GM12878 (cell line): ENCODE measurements at regions not wholly inside any gene's neighbourhood (a gene's known extent, or its start where the extent isn't known, plus 50 kb on each side); places are given as distances from the start of the nearest gene placed in this dataset.

Source experiments
- ATAC-seq: fragments of 200-7000 bp; cut with Tn5 transposase; 3 replicates; pipeline ENCODE4 v1.9.1; 2020; ENCODE audit warnings: mild to moderate bottlenecking, moderate library complexity
- BruUV-seq: library from RNA; stranded (reverse); fragments of 400-500 nt; replicated peaks from 2 replicates; lab custom pipeline; 2021; lab: Mats Ljungman, UMichigan
- CTCF ChIA-PET: fragments of 300-600 bp; sonication (Branson Sonifier 250); formaldehyde crosslinking; extraction: SDS; loops from one replicate; lab custom pipeline; 2021; ENCODE audit warnings: inconsistent platforms; lab: Yijun Ruan, JAX
- POLR2A ChIA-PET: fragments of 350-600 bp; formaldehyde crosslinking; extraction: SDS; loops from one replicate; lab custom pipeline; 2021; ENCODE audit warnings: inconsistent platforms; lab: Charles Lee
- RAD21 ChIA-PET: fragments of 300-600 bp; sonication (Branson Sonifier 250); formaldehyde crosslinking; loops from one replicate; lab custom pipeline; 2023; ENCODE audit warnings: antibody characterized with exemption; ENCODE audit not compliant: unreplicated experiment; lab: Charles Lee
- SMC1A ChIA-PET: fragments of 300-600 bp; sonication (Branson Sonifier 250); formaldehyde crosslinking; loops from one replicate; lab custom pipeline; 2023; ENCODE audit not compliant: unreplicated experiment, uncharacterized antibody; lab: Charles Lee
- DNase-seq: peaks from one replicate; pipeline ENCODE4 v3.0.0-alpha.2; 2011; ENCODE audit warnings: low read depth, low spot score
- FAIRE-seq: peaks from 3 replicates; lab custom pipeline; 2011; peaks lifted over from hg19 to GRCh38; lab: Jason Lieb, UNC
- H2AFZ ChIP-seq: 2 replicates; pipeline ENCODE4 v1.6.0; 2011; ENCODE audit warnings: low read depth, low read length, control low read depth; ENCODE audit not compliant: control insufficient read depth
- H3K27ac ChIP-seq: 2 replicates; pipeline ENCODE4 v1.5.1; 2011; ENCODE audit warnings: control low read depth; ENCODE audit not compliant: control insufficient read depth, insufficient read depth
- H3K27me3 ChIP-seq, 2 experiments: replicated peaks in 1 of 2; 2 replicates each; pipeline versions ENCODE4 v1.6.0 to v1.6.1; 2011; ENCODE audit warnings: low read length in 1 of 2; ENCODE audit not compliant: control insufficient read depth in 2 of 2, insufficient read depth in 2 of 2
- H3K36me3 ChIP-seq, 2 experiments: 2 replicates each; pipeline ENCODE4 v1.5.1; 2011; ENCODE audit warnings: low read length in 1 of 2; ENCODE audit not compliant: control insufficient read depth in 2 of 2, insufficient read depth in 2 of 2
- H3K4me1 ChIP-seq: 2 replicates; pipeline ENCODE4 v1.6.1; 2011; ENCODE audit warnings: mild to moderate bottlenecking, low read length, moderate library complexity, mixed read lengths; ENCODE audit not compliant: control insufficient read depth, insufficient read depth
- H3K4me2 ChIP-seq: 2 replicates; pipeline ENCODE4 v1.6.0; 2011; ENCODE audit warnings: control low read depth; ENCODE audit not compliant: control insufficient read depth, insufficient read depth
- H3K4me3 ChIP-seq: fragments of 200-600 bp; sonication (generic); 2 replicates; pipeline ENCODE4 v1.5.1; 2016
- H3K79me2 ChIP-seq: 2 replicates; pipeline ENCODE4 v1.6.0; 2011; ENCODE audit warnings: low read length; ENCODE audit not compliant: control insufficient read depth, insufficient read depth
- H3K9ac ChIP-seq: 2 replicates; pipeline ENCODE4 v1.8.0; 2011; ENCODE audit warnings: low read length, control low read depth, mixed read lengths; ENCODE audit not compliant: control insufficient read depth, insufficient read depth
- H3K9me3 ChIP-seq: replicated peaks from 3 replicates; pipeline ENCODE4 v1.5.1; 2011; ENCODE audit warnings: mild to moderate bottlenecking, low read length; ENCODE audit not compliant: control insufficient read depth, insufficient read depth
- H4K20me1 ChIP-seq: 2 replicates; pipeline ENCODE4 v1.6.0; 2011; ENCODE audit not compliant: control insufficient read depth, insufficient read depth
- ASH2L ChIP-seq: fragments of 300-600, 200-600 bp; sonication (generic); IDR thresholded peaks from 2 replicates; pipeline ENCODE4 v1.6.1; 2017; ENCODE audit warnings: low read depth, mild to moderate bottlenecking, borderline replicate concordance
- BMI1 ChIP-seq: fragments of 450-650 bp; IDR thresholded peaks from 2 replicates; pipeline ENCODE4 v1.6.1; 2016; ENCODE audit warnings: mild to moderate bottlenecking, moderate library complexity, borderline replicate concordance
- CEBPB ChIP-seq, 2 experiments: fragments of 150-350 bp in 1 of 2; IDR thresholded peaks; 2 replicates each; pipeline ENCODE4 v1.6.1; 2012 to 2014; ENCODE audit warnings: low read depth in 2 of 2, low read length in 2 of 2, borderline replicate concordance in 1 of 2, inconsistent platforms in 1 of 2
- DPF2 ChIP-seq: fragments of 450-650 bp; IDR thresholded peaks from 2 replicates; pipeline ENCODE4 v1.6.1; 2017; ENCODE audit warnings: mild to moderate bottlenecking
- MEF2A ChIP-seq: IDR thresholded peaks from 2 replicates; pipeline ENCODE4 v1.6.1; 2011; ENCODE audit warnings: low read depth, mild to moderate bottlenecking, low read length, moderate library complexity; ENCODE audit not compliant: insufficient read depth
- MEF2B ChIP-seq: fragments of 450-650 bp; IDR thresholded peaks from 2 replicates; pipeline ENCODE4 v1.6.1; 2018; ENCODE audit warnings: mild to moderate bottlenecking, moderate library complexity; ENCODE audit not compliant: partially characterized antibody, poor library complexity, severe bottlenecking
- MYB ChIP-seq: fragments of 150-350 bp; IDR thresholded peaks from 2 replicates; pipeline ENCODE4 v1.6.1; 2014; ENCODE audit warnings: mild to moderate bottlenecking, low read depth, low read length, borderline replicate concordance
- NFIC ChIP-seq: IDR thresholded peaks from 2 replicates; pipeline ENCODE4 v1.6.1; 2012; ENCODE audit warnings: low read depth, mild to moderate bottlenecking, inconsistent platforms, low read length, moderate library complexity
- PAX5 ChIP-seq: IDR thresholded peaks from 2 replicates; pipeline ENCODE4 v1.6.1; 2011; ENCODE audit warnings: low read depth, low read length, borderline replicate concordance
- WGBS: methylation state at CpG from one replicate; pipeline ENCODE4 v1.1.6; 2016; ENCODE audit warnings: low lambda C conversion rate; ENCODE audit not compliant: insufficient replicate concordance, insufficient coverage; ENCODE audit errors: missing lambda C conversion rate; 5-methylcytosine and 5-hydroxymethylcytosine counted together
- in situ Hi-C: fragments of 300-500 bp; cut with MboI; formaldehyde crosslinking; loops from 9 replicates; pipeline ENCODE4 v1.14.3; 2018; ENCODE audit warnings: mixed read lengths
- intact Hi-C: fragments of 100-400 bp; cut with micrococcal nuclease; formaldehyde crosslinking; loops from one replicate; pipeline ENCODE4 v1.14.2; 2022; ENCODE audit not compliant: unreplicated experiment
- TF ChIP-seq, protein P1 (sequence below): fragments of 450-650 bp; IDR thresholded peaks from 2 replicates; pipeline ENCODE4 v1.6.1; 2017; ENCODE audit warnings: low read depth, mild to moderate bottlenecking, moderate library complexity

GRCh38 chr1:81424061-81424460 is 376.7 kb upstream of the ADGRL2 start:
- ATAC-seq (no peak), DNase-seq (no peak), FAIRE-seq (no peak)
- intact Hi-C loops (no loop called here), in situ Hi-C loops (no loop called here)
- no peaks in the 10 kb centered on the region for H3K36me3 ChIP-seq
- BruUV-seq = no TSS peak
- H3K4me1 ChIP-seq = no peaks in the 10 kb centered on the region
- H2AFZ ChIP-seq = no peak overlapping the region
- no peaks in the 10 kb centered on the region for H3K79me2 ChIP-seq
- no peaks in the 10 kb centered on the region for H3K9me3 ChIP-seq
- 35% methylated on average over 5 of the region's 5 CpGs for WGBS
- no peaks in the 10 kb centered on the region for H3K27me3 ChIP-seq
- TF ChIP-seq DPF2 = no peak
- no peak for TF ChIP-seq PAX5
- TF ChIP-seq, protein P1, sequence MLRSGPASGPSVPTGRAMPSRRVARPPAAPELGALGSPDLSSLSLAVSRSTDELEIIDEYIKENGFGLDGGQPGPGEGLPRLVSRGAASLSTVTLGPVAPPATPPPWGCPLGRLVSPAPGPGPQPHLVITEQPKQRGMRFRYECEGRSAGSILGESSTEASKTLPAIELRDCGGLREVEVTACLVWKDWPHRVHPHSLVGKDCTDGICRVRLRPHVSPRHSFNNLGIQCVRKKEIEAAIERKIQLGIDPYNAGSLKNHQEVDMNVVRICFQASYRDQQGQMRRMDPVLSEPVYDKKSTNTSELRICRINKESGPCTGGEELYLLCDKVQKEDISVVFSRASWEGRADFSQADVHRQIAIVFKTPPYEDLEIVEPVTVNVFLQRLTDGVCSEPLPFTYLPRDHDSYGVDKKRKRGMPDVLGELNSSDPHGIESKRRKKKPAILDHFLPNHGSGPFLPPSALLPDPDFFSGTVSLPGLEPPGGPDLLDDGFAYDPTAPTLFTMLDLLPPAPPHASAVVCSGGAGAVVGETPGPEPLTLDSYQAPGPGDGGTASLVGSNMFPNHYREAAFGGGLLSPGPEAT = no peak
- no peak for TF ChIP-seq MEF2A
- TF ChIP-seq NFIC = no peak
- TF ChIP-seq ASH2L = no peak
- no peak for TF ChIP-seq BMI1
- TF ChIP-seq CEBPB (IDR thresholded peaks at IDR 0.05; ENCODE audit: borderline replicate concordance in 1 of 2, low read depth in 2 of 2, low read length in 2 of 2) = no peak
- TF ChIP-seq MEF2B = no peak
- TF ChIP-seq MYB = no peak
- no peak overlapping the region for H3K4me2 ChIP-seq
- no peak overlapping the region for H3K9ac ChIP-seq
- H4K20me1 ChIP-seq = no peaks in the 10 kb centered on the region
- RAD21 ChIA-PET = no interaction called here
- H3K27ac ChIP-seq = no peak overlapping the region
- CTCF ChIA-PET = interaction anchor here (1.1 to 3.6 kb wide), 3 partner anchors 9 to 337 kb away, joined by 3 to 18 read pairs (median 4); no protein-coding TSS in a partner anchor
- SMC1A ChIA-PET = interaction anchor here (1.3 kb wide), 2 partner anchors 10 to 47 kb away, joined by 3 to 5 read pairs; no protein-coding TSS in a partner anchor
- no peak overlapping the region for H3K4me3 ChIP-seq
- POLR2A ChIA-PET = no interaction called here
